ENCODE measurements at regions not wholly inside any gene's neighbourhood (a gene's known extent, or its start where the extent isn't known, plus 50 kb on each side); places are given as distances from the start of the nearest gene placed in this dataset.

GRCh38 chr9:13718086-13718485 lies 438.6 kb upstream of the MPDZ start:
- no peak for TF ChIP-seq EZH2 (IDR thresholded peaks at IDR 0.05)
- TF ChIP-seq POLR2AphosphoS5 (IDR thresholded peaks at IDR 0.05; ENCODE audit: borderline replicate concordance, low read depth, low read length) = no peak
- no peak for TF ChIP-seq FOXP2 (optimal IDR thresholded peaks at IDR 0.05; ENCODE audit: control extremely low read depth, extremely low read length, insufficient read depth)

All from SK-N-MC (cell line).